A673 (cell line): ENCODE measurements at regions not wholly inside any gene's neighbourhood (a gene's known extent, or its start where the extent isn't known, plus 50 kb on each side); places are given as distances from the start of the nearest gene placed in this dataset.

ENCODE experiments used
- EZH2 ChIP-seq: fragments of 200-600 bp; sonication (generic); IDR thresholded peaks from 2 replicates; pipeline ENCODE4 v1.6.1; 2017; ENCODE audit warnings: borderline replicate concordance, low read depth, mild to moderate bottlenecking, mixed read lengths, antibody characterized with exemption, low read length; ENCODE audit not compliant: poor library complexity, severe bottlenecking
- TF ChIP-seq, protein P1 (sequence below): fragments of 300-800, 200-600 bp; sonication (generic); conservative IDR thresholded peaks from 2 replicates; pipeline ENCODE4 v1.5.1; 2017; ENCODE audit warnings: low read depth, mild to moderate bottlenecking, antibody characterized with exemption, low read length, moderate library complexity, mixed read lengths

- no peak for TF ChIP-seq EZH2
- TF ChIP-seq, protein P1, sequence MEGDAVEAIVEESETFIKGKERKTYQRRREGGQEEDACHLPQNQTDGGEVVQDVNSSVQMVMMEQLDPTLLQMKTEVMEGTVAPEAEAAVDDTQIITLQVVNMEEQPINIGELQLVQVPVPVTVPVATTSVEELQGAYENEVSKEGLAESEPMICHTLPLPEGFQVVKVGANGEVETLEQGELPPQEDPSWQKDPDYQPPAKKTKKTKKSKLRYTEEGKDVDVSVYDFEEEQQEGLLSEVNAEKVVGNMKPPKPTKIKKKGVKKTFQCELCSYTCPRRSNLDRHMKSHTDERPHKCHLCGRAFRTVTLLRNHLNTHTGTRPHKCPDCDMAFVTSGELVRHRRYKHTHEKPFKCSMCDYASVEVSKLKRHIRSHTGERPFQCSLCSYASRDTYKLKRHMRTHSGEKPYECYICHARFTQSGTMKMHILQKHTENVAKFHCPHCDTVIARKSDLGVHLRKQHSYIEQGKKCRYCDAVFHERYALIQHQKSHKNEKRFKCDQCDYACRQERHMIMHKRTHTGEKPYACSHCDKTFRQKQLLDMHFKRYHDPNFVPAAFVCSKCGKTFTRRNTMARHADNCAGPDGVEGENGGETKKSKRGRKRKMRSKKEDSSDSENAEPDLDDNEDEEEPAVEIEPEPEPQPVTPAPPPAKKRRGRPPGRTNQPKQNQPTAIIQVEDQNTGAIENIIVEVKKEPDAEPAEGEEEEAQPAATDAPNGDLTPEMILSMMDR, result no peak
These were observed 2141.2 kb downstream of the PCDH9 start for GRCh38 chr13:65088906-65089305.
